ENCODE measurements at regions not wholly inside any gene's neighbourhood (a gene's known extent, or its start where the extent isn't known, plus 50 kb on each side); places are given as distances from the start of the nearest gene placed in this dataset.

DNA sequence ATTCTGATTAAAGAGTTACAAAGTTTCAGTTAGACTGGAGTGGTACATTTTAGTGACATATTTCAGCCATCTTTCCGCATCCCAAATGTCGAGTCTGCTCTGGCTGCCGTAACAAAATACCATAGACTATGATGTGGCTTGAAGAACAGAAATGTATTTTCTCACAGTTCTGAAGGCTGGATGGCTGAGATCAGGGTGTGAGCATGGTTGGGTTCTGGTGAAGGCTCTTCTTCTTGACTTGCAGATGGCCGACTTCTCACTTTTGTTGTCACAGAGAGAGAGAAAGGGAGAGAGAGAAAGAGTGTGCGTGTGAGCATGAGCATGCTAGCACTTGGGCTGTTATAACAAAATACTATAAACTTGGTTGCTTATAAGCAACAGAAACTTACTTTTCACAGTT lies 335.4 kb upstream of the RAG2 start:
- H3K4me3 ChIP-seq = no peak overlapping the region
- no peaks in the 10 kb centered on the region for H3K27me3 ChIP-seq (replicated peaks in 1 of 7)
- intact Hi-C loops (cut with DNase I; ENCODE audit: low total_unique reads) = no loop called here
- TF ChIP-seq POLR2AphosphoS5 (IDR thresholded peaks at IDR 0.05) (no peak), POLR2A (IDR thresholded peaks at IDR 0.05) (no peak)
- TF ChIP-seq, protein P1, sequence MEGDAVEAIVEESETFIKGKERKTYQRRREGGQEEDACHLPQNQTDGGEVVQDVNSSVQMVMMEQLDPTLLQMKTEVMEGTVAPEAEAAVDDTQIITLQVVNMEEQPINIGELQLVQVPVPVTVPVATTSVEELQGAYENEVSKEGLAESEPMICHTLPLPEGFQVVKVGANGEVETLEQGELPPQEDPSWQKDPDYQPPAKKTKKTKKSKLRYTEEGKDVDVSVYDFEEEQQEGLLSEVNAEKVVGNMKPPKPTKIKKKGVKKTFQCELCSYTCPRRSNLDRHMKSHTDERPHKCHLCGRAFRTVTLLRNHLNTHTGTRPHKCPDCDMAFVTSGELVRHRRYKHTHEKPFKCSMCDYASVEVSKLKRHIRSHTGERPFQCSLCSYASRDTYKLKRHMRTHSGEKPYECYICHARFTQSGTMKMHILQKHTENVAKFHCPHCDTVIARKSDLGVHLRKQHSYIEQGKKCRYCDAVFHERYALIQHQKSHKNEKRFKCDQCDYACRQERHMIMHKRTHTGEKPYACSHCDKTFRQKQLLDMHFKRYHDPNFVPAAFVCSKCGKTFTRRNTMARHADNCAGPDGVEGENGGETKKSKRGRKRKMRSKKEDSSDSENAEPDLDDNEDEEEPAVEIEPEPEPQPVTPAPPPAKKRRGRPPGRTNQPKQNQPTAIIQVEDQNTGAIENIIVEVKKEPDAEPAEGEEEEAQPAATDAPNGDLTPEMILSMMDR (IDR thresholded peaks at IDR 0.05 in 8 of 11, conservative IDR thresholded peaks at IDR 0.05 in 3 of 11) = no peak
- 90 to 99% (median 91%) methylated on average over 5 of the region's 5 CpGs for WGBS, 5 donors
- H3K36me3 ChIP-seq = no peaks in the 10 kb centered on the region
- no peaks in the 10 kb centered on the region for H3K4me1 ChIP-seq
- no peaks in the 10 kb centered on the region for H3K9me3 ChIP-seq
- DNase-seq = no peak
- no peak overlapping the region for H3K27ac ChIP-seq

DNA sequence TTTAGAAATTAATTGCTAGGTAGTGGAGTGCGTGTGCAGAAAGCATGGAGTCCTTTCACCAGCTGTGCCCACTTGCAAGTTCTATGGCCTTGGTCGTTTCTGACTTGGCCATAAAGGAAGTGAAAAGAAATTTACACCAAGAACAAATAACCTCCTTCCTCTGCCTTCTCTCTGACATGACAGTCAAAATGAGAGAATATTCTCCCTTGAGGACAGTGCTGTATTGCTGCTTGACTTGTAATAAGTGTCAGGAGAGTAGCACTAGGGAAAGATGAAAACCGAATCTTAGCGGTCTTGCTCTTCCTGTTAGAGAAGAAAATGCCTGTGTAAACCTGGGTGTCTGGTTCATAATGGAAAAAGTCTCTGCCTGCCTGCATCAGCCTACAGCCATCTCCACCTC lies 333.1 kb upstream of the RAG2 start:
- WGBS, 5 donors = 64 to 76% (median 69%) methylated on average over 4 of the region's 4 CpGs
- no peak for DNase-seq
- no peaks in the 10 kb centered on the region for H3K36me3 ChIP-seq
- H3K27ac ChIP-seq = no peak overlapping the region
- no peak overlapping the region for H3K4me3 ChIP-seq
- H3K9me3 ChIP-seq = peaks cover 0 to 8% (median 0%) of the 10 kb centered on the region in 8 donors
- TF ChIP-seq POLR2AphosphoS5 (IDR thresholded peaks at IDR 0.05) (no peak), POLR2A (IDR thresholded peaks at IDR 0.05) (no peak)
- TF ChIP-seq, protein P1 (IDR thresholded peaks at IDR 0.05 in 8 of 11, conservative IDR thresholded peaks at IDR 0.05 in 3 of 11) = no peak
- H3K4me1 ChIP-seq = no peaks in the 10 kb centered on the region
- intact Hi-C loops (cut with DNase I; ENCODE audit: low total_unique reads) = no loop called here
- H3K27me3 ChIP-seq (replicated peaks in 1 of 7) = no peaks in the 10 kb centered on the region

DNA sequence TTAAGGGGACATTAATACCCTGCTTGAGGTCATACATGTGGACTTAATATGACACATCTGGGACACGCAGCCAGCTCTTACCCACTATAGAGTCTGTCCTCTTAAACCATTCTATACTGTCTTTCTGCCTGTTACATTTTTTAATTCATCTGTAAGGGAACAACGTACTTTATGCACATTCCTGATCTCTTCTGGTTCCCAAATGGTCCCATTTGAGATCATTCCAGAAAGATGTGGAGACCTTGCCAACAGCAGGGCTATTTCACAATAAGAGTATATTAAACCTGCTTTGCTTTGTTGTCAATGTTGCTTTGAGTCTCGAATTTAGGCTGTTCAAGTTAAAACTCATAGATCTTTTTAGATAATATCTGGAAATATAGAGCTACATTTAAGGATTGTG lies 332.2 kb upstream of the RAG2 start:
- TF ChIP-seq, protein P1 (IDR thresholded peaks at IDR 0.05 in 8 of 11, conservative IDR thresholded peaks at IDR 0.05 in 3 of 11) = no peak
- TF ChIP-seq POLR2AphosphoS5 (IDR thresholded peaks at IDR 0.05) (no peak), POLR2A (IDR thresholded peaks at IDR 0.05) (no peak)
- H3K27ac ChIP-seq = no peak overlapping the region
- peaks cover 0 to 9% (median 0%) of the 10 kb centered on the region in 8 donors for H3K9me3 ChIP-seq
- intact Hi-C loops (cut with DNase I; ENCODE audit: low total_unique reads) = no loop called here
- H3K4me1 ChIP-seq = no peaks in the 10 kb centered on the region
- H3K4me3 ChIP-seq = no peak overlapping the region
- no peaks in the 10 kb centered on the region for H3K27me3 ChIP-seq (replicated peaks in 1 of 7)
- H3K36me3 ChIP-seq = no peaks in the 10 kb centered on the region
- 63 to 75% (median 66%) methylated on average over 3 of the region's 3 CpGs for WGBS, 5 donors
- DNase-seq = no peak

DNA sequence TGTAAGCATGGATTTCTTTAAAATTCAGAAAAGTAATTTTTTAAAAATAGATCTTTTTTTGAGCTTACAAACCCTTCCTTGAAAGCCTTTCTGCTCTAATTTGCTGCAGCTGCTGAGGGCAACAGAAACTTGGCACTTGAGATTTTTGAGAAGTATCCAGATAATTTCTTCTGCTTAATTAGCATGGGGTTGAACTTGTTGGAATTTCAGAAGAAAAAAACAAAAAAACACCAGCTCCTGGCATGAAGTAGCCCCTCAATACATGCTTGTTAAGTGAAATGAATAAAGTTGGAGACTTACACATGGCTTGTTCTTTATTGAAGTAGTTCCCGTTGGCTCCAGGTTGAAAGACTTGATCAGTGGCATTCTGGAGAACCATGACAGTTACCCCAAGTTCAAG lies 331.4 kb upstream of the RAG2 start:
- Histone ChIP-seq H3K27ac (no peak overlapping the region), H3K36me3 (no peaks in the 10 kb centered on the region), H3K9me3 (peaks cover 0 to 9% (median 0%) of the 10 kb centered on the region in 8 donors), H3K4me1 (no peaks in the 10 kb centered on the region), H3K27me3 (replicated peaks in 1 of 7) (no peaks in the 10 kb centered on the region), H3K4me3 (no peak overlapping the region)
- intact Hi-C loops (cut with DNase I; ENCODE audit: low total_unique reads) = no loop called here
- WGBS, 5 donors = 71 to 90% (median 73%) methylated on average over 1 of the region's 1 CpG
- TF ChIP-seq POLR2AphosphoS5 (IDR thresholded peaks at IDR 0.05) (no peak), POLR2A (IDR thresholded peaks at IDR 0.05) (no peak)
- TF ChIP-seq, protein P1 (IDR thresholded peaks at IDR 0.05 in 8 of 11, conservative IDR thresholded peaks at IDR 0.05 in 3 of 11) = no peak
- no peak for DNase-seq

Measured in spleen (tissue), 11 donors.